ENCODE measurements at regions not wholly inside any gene's neighbourhood (a gene's known extent, or its start where the extent isn't known, plus 50 kb on each side); places are given as distances from the start of the nearest gene placed in this dataset.

DNA sequence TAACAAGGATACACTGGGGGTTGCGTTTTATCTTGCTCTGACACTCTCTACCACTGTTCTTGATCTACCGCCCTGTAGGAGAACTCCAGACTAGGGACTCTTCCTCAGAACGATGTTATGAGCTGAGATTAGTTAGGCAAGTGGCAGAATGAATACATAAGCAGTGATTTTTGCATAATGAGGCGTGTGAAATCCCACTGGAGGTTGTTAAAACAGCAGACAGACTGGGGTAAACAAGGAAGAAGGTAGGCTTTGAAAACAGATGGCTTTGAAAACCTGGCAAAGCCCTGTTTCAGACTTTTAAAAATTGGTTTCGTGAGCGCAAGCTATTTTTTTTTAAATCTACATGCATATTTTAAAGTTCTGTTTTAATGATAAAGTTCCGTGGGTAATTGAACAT lies 785.2 kb downstream of the TYW1 start:
- in situ Hi-C loops (cut with HindIII; ENCODE audit: low pct_unique_long_range_greater_than_20kb, low sequenced_read_pairs): no loop called here
- DNase-seq (ENCODE audit: low read depth, low spot score): no peak

DNA sequence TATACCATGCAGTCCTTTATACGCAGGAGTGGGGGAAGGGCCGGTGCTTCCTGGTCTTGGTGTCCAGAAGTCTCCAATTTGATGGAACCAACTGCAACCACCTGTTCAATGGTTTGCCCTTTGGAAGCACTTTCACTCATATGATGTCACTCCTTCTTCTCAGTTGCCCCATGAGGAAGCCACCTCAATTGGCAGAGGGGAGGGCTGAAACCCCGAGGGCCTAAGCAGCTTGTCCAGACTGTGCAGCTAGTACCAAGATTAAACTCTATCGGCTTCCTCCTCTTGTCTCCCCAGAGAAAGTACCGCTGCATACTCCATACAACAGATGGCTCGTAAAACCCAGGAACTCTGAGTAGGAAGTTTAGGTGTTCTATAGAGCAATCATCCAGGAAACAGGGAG lies 789.4 kb downstream of the TYW1 start:
- in situ Hi-C loops (cut with HindIII; ENCODE audit: low pct_unique_long_range_greater_than_20kb, low sequenced_read_pairs): no loop called here
- DNase-seq (ENCODE audit: low read depth, low spot score): no peak

DNA sequence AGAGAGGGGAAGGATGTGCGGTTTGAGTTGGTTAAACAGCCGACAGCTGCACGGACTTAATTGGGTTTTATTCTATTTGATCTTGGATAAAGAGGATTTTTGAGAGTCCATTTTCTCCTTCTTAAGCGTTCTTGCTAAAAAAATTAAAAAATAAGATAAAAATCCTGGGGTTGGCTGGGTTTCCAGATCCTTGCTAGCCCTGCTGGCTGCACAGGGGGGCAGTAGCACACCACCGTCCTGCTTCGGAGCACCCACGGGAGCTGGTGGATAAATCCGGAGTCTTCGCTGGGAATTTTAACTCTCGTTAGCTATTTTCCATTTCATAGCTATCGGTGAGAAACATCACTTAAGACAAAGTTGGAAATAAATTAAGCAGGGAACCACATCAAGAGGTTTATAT lies 792.0 kb downstream of the TYW1 start:
- peak; percentile 44 for DNase-seq (ENCODE audit: low read depth, low spot score)

DNA sequence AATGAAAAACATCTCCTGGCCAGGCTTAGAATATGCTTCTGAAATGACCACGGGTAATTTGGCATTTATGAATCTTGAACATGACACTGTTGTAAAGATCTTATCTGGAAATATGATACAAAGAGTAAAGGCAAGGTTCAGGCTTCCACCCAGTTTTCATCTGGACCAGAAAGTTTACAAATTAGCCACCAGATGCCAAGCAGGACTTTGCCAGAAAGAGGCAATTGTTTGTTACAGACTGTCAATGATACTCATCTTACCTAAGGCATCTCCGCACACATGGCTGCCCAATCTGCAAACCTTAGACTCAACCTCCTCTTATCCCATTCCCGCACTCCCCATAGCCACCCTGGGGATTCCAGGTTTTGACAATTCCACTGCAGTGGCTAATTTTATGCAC lies 795.3 kb downstream of the TYW1 start:
- in situ Hi-C loops (cut with HindIII; ENCODE audit: low pct_unique_long_range_greater_than_20kb, low sequenced_read_pairs): no loop called here
- no peak for DNase-seq (ENCODE audit: low read depth, low spot score)

More for the DNA sequence above, 792.0 kb downstream of the TYW1 start:
- in situ Hi-C loops (cut with HindIII; ENCODE audit: low pct_unique_long_range_greater_than_20kb, low sequenced_read_pairs): no loop called here

DNA sequence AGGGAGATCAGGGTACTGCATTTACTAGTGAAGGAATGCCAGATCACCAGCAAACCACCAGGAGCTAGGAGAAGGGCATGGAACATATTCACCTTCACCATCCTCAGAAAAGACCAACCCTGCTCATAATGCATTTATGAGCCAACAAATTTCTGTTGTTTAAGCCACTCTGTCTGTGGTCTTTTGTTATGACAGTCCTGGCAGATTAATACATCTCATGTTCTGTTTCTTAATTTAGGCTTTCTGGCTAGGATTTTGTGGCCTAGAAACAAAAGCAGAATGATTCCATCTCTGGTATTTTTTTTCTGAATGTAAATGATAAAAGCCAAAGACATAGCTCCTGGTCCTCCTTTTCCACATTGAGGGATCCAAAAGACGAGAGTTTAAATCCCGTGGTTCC lies 797.9 kb downstream of the TYW1 start:
- in situ Hi-C loops (cut with HindIII; ENCODE audit: low pct_unique_long_range_greater_than_20kb, low sequenced_read_pairs): no loop called here
- no peak for DNase-seq (ENCODE audit: low read depth, low spot score)

DNA sequence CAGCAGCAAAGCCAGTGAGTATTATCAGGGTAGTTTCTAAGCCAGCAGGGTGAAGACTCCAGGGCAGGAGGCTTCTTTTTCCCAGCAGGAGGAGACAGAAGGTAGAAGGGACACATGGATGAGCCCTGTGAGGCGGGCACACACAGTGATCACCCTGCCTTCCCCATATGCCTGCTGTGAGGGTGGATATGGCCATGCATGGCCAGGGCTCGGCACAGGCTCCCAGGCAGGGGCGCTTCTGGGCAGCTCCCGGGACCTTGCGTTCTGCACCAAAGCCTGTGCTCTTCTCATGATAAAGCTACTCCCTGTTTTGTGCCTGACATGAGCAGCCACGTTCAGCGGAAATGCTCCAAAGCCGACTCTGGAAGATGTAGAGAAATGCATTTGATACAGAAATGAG lies 807.2 kb downstream of the TYW1 start:
- no peak for DNase-seq (ENCODE audit: low read depth, low spot score)
- in situ Hi-C loops (cut with HindIII; ENCODE audit: low pct_unique_long_range_greater_than_20kb, low sequenced_read_pairs): no loop called here

DNA sequence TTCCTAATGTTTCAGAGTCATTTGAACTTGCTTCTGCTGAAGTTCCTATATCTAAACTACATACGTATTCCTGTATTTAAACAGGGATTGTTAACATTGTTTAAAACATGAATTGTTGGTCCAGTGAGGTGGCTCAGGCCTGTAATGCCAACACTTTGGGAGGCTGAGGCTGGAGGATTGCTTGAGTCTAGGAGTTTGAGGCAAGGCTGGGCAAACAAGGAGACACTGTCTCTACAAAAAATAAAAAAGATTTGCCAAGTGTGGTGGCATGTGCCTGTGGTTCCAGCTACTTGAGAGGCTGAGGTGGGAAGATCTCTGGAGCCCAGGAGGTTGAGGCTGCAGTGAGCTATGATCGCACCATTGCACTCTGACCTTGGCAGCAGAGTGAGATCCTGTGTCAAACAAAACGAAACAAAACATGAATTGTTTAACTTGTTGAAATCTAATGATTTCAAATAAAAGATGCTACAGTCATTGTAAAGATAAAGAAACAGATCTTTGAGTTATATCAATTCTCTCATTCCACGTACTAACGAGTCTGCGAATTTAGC lies 809.4 kb downstream of the TYW1 start:
- in situ Hi-C loops (cut with HindIII; ENCODE audit: low pct_unique_long_range_greater_than_20kb, low sequenced_read_pairs): no loop called here
- DNase-seq (ENCODE audit: low read depth, low spot score): no peak

DNA sequence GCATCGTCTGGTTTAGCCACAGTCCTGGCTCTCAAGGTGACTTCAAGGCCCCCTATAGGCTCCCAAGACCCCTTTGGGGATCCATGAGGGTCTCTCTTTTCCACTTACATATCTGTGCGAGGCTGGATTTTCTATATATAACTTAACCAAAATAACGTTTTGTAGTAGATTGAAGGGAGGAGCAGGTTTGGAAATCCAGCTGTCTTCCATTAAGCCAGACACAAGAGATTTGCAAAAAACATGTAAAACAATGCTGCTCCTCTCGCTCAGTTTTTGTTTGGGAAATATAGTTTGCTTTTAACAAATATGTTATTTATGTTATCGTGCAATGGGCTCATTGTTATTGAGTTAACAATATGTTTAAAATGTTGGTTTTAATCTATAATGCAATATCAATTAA lies 811.2 kb downstream of the TYW1 start:
- no peak for DNase-seq (ENCODE audit: low read depth, low spot score)
- in situ Hi-C loops (cut with HindIII; ENCODE audit: low pct_unique_long_range_greater_than_20kb, low sequenced_read_pairs): no loop called here

DNA sequence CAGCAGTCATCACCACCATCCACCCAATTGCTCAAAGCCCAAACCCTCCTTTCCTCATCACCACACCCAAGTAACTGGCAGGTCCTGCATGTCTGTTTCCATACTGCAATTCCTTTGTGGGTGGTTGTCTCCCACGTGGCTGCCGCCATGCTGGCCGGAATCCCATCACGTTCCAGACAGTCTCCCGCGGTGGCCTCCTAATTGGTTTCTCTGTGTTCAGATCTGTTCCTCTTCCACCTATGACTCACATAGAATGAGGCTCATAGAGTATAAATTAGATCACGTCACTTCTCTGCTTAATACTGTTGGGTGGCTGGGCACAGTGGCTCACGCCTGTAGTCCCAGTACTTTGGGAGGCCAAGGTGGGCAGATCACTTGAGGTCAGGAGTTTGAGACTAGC lies 813.0 kb downstream of the TYW1 start:
- DNase-seq (ENCODE audit: low read depth, low spot score): no peak
- in situ Hi-C loops (cut with HindIII; ENCODE audit: low pct_unique_long_range_greater_than_20kb, low sequenced_read_pairs): no loop called here

DNA sequence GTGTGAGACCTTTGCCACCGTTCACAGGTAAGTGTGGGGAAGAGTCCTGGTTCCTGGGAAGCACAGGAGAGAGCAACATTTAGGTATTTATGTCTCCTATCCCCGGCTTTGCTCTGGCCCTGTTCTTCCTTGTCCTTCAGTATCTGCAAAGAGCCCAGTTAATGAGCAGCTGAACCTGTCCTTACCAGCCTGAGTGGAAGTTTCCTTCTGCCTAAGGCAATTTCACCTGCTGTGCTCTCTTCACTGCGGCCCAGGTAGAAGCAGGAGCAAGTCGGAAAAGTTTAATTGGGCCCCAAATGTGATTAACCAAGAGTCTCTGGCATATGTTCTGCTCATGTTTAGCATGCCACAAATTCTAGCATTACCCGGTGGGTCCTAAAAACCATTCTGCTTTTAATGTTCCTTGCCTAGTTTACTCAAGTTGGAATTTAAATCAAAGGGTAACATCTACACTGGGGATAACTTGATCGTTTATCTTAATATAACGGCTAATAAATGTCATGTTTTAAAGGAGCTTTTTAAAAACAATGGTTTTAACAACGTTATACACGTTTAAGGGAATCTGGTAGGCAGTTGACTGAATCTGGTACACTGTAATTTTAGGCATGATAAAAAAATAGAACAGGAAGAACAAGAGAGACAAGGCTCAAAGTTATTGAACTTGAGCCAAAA lies 817.1 kb downstream of the TYW1 start:
- in situ Hi-C loops (cut with HindIII; ENCODE audit: low pct_unique_long_range_greater_than_20kb, low sequenced_read_pairs): no loop called here

DNA sequence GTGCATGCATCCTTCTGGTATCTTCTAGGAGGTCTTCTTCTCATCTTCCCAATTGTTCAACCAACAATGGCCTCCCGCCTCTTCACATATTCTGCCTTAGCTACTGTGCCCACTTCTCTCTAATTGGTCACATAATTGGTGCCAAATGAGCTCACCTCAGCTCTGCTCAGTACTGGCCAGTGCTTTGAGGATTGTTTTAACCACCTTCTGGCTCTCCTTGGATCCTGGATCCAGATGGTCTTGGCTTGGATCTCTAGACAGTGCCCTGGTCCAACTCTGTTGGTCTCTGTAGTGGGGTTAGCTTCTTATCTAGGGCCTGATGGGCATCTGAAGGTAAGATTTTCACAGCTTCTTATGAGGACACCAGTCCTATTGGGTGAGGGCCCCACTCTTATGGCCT lies 820.8 kb downstream of the TYW1 start:
- in situ Hi-C loops (cut with HindIII; ENCODE audit: low pct_unique_long_range_greater_than_20kb, low sequenced_read_pairs): no loop called here
- DNase-seq (ENCODE audit: low read depth, low spot score): no peak

More for the DNA sequence above, 817.1 kb downstream of the TYW1 start:
- no peak for DNase-seq (ENCODE audit: low read depth, low spot score)

DNA sequence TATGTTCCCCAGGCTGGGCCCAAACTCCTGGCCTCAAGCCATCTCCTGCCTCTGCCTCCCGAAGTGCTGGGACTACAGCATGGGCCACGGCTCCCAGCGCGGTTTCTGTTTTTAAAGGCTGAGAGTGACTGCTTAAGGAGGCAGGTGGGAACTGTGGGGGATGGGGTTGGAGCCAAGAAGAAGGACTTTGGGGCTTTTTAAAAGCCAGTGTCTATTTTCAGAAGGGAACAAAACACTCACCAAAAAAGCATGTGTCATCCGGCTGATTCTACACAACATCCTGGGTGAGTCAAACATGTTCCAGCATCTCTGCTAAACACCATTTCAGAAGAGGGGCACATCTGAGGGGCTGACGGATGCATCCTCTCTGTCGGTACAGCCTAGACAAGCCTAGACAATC lies 824.5 kb downstream of the TYW1 start:
- in situ Hi-C loops (cut with HindIII; ENCODE audit: low pct_unique_long_range_greater_than_20kb, low sequenced_read_pairs): no loop called here
- DNase-seq (ENCODE audit: low read depth, low spot score): no peak

DNA sequence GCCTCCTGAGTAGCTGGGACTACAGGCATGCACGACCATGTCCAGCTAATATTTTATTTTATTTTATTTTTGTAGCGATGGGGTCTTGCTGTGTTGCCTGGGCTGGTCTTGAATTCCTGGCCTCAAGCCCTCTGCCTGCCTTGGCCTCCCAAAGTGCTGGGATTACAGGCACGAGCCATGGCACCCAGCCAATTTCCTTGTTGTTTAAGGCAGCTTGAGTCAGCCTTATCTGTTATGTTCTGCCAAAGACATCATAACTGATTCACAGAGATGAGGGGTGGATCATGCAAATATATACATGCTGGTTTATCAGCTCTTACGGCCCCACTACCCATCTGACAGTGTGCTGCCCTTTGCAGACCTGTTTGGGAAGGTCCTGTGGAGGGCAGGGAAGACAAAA lies 826.7 kb downstream of the TYW1 start:
- no peak for DNase-seq (ENCODE audit: low read depth, low spot score)
- in situ Hi-C loops (cut with HindIII; ENCODE audit: low pct_unique_long_range_greater_than_20kb, low sequenced_read_pairs): no loop called here

DNA sequence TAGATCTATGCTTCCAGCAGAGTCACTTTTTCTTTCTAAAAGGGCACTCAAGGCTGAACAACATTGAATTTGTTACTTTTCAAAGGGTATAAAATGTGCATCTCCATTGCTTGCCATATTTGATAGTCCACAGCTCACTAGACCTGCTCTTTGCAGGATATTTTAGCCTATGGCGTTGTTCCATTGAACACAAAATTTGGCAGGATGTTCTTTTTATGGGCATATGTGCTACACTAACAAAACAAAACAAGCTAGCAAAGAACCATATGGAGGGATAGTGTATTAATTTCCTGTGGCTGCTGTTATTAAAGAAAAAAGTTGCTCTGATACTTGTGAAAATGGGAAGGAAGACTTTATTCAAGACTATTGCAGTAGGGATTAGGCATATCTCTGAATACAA lies 828.7 kb downstream of the TYW1 start:
- in situ Hi-C loops (cut with HindIII; ENCODE audit: low pct_unique_long_range_greater_than_20kb, low sequenced_read_pairs): no loop called here
- no peak for DNase-seq (ENCODE audit: low read depth, low spot score)

DNA sequence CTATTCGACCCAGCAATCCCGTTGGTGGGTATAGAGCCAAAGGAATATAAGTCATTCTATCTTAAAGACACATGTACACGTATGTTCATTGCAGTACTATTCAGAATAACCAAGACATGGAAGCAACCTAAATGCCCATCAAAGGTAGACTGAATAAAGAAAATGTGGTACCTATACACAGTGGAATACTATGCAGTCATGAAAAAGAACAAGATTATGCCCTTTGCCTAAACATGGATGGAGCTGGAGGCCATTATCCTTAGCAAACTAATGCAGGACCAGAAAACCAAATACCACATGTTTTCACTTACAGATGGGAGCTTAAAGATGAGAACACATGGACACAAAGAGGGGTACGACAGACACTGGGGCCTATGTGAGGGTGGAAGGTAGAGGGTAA lies 845.3 kb downstream of the TYW1 start:
- in situ Hi-C loops (cut with HindIII; ENCODE audit: low pct_unique_long_range_greater_than_20kb, low sequenced_read_pairs): no loop called here

DNA sequence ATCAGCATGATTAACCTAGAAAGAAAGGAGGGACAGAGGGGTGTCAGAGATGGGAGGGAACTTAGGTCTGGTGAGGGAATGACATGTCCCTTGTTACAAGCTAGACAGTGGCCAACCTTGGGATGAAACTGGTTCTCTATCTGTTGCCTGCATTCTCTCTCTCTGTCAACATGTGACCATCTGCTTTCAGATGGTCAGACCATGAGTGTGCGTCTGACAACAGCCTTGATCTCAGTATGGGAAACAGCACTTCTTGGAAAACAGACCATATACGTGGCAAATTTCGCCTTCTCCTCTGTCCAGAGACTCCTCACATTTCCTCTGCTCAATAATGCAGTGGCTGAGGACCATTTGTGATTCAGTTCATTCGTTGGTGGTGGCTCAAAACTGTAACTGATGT lies 845.9 kb downstream of the TYW1 start:
- in situ Hi-C loops (cut with HindIII; ENCODE audit: low pct_unique_long_range_greater_than_20kb, low sequenced_read_pairs): no loop called here
- no peak for DNase-seq (ENCODE audit: low read depth, low spot score)

More for the DNA sequence above, 845.3 kb downstream of the TYW1 start:
- no peak for DNase-seq (ENCODE audit: low read depth, low spot score)

DNA sequence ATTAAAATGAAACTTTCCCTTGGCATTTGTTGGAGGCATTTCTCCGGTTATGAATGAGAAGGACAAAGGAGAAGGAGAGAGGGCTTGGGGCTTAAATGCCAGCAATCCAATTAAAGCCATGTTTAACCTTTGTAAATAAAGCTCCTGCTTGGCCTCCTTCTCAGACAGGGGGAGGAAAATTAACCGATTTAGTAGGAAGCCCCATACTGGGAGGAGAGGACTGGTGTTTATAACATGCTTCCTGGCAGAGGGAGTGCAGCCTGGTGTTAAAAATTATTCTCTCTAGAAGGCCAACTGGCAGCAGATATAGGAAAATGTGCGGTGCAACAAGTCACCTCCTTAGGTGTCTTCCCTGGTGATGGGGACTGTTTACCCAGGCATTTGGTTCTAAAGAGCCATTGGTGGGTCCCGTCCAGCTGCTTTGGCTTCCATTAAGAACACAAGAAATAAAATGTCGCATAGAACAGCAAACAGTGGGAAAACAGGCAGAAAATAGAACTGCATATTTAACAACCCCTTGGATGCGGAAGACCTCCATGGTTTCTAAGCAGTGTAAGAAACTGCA lies 846.5 kb downstream of the TYW1 start:
- DNase-seq (ENCODE audit: low read depth, low spot score): no peak
- in situ Hi-C loops (cut with HindIII; ENCODE audit: low pct_unique_long_range_greater_than_20kb, low sequenced_read_pairs): no loop called here

DNA sequence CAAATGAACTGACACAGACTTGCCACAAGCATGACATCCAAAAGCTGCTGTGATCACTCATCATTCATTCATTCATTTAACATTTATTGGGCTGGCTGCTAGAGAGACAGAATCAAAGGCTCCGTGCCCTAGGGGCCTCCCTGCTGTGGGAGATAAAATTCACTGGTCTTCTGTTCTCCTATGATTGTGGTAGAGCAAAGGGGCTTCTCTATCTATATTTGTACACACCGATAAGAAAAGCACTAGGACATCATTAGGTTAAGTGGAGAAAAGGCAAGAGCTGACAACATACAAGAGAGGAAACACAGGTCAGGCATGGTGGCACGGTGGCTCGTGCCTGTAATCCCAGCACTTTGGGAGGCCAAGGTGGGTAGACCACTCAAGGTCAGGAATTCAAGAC lies 847.0 kb downstream of the TYW1 start:
- in situ Hi-C loops (cut with HindIII; ENCODE audit: low pct_unique_long_range_greater_than_20kb, low sequenced_read_pairs): no loop called here
- no peak for DNase-seq (ENCODE audit: low read depth, low spot score)

DNA sequence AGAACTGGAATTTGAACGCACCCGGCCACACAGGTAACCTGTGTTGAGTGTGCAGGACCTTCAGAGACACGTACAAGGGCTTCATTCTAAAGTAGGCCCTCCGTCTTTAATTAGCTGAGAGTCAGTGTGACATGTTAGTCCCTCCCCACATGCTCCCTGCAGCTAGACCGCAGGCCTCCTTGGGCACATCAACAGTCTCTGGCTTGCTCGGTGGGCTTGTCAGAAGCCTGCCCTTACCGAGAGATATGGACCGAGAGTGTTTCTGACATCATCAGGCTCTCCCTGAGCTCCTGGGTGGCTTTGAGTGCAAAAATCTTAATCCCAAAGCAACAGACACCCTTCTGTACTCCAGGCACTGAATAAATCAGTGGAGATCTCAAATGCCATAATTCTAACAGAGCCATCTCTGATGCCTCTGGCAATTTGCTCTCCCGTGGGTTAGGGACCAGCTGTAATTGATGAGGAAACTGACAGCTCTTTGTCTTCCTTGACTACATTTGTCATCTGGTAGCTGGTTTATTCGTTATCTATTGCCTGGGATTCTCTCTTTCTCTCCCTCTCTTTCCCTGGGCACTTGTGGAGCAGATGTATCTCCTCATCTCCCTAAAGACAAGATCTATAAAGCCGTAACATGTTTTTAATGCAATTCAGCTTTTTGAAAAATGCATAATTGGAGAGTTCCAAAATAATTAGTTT lies 850.6 kb downstream of the TYW1 start:
- in situ Hi-C loops (cut with HindIII; ENCODE audit: low pct_unique_long_range_greater_than_20kb, low sequenced_read_pairs): no loop called here
- no peak for DNase-seq (ENCODE audit: low read depth, low spot score)
